KMS-11 (cell line): ENCODE measurements at regions not wholly inside any gene's neighbourhood (a gene's known extent, or its start where the extent isn't known, plus 50 kb on each side); places are given as distances from the start of the nearest gene placed in this dataset.

Experiments
- H2AFZ ChIP-seq: fragments of 200-600 bp; sonication (generic); 2 replicates; pipeline ENCODE4 v1.6.1; 2016; ENCODE audit warnings: antibody characterized with exemption, mixed run types, low read depth
- H3K27ac ChIP-seq: fragments of 200-600 bp; sonication (generic); 2 replicates; pipeline ENCODE4 v1.6.1; 2016; ENCODE audit warnings: mild to moderate bottlenecking, mixed run types
- H3K27me3 ChIP-seq: fragments of 200-600 bp; sonication (generic); 2 replicates; pipeline ENCODE4 v1.6.1; 2017; ENCODE audit warnings: mild to moderate bottlenecking, low read depth, mixed run types, moderate library complexity; ENCODE audit not compliant: insufficient read depth
- H3K36me3 ChIP-seq: fragments of 200-600 bp; sonication (generic); 2 replicates; pipeline ENCODE4 v1.6.1; 2017; ENCODE audit warnings: mild to moderate bottlenecking, mixed run types; ENCODE audit not compliant: insufficient read depth
- H3K4me1 ChIP-seq: fragments of 200-600 bp; sonication (generic); 2 replicates; pipeline ENCODE4 v1.6.1; 2016; ENCODE audit warnings: mild to moderate bottlenecking, low read depth, mixed run types; ENCODE audit not compliant: poor library complexity, severe bottlenecking
- H3K4me2 ChIP-seq: fragments of 200-600 bp; sonication (generic); 2 replicates; pipeline ENCODE4 v1.7.0; 2016; ENCODE audit warnings: mild to moderate bottlenecking, mixed run types
- H3K4me3 ChIP-seq: fragments of 200-600 bp; sonication (generic); IDR thresholded peaks from 2 replicates; pipeline ENCODE4 v1.6.1; 2017; ENCODE audit warnings: low read depth, low read length, mixed read lengths; ENCODE audit not compliant: insufficient read depth
- H3K79me2 ChIP-seq: fragments of 200-600 bp; sonication (generic); 2 replicates; pipeline ENCODE4 v1.6.1; 2016; ENCODE audit warnings: low read depth, mixed run types; ENCODE audit not compliant: insufficient read depth
- H3K9ac ChIP-seq: fragments of 200-600 bp; sonication (generic); 2 replicates; pipeline ENCODE4 v1.6.1; 2016; ENCODE audit warnings: mild to moderate bottlenecking, mixed run types
- H4K20me1 ChIP-seq: fragments of 200-600 bp; sonication (generic); 2 replicates; pipeline ENCODE4 v1.6.1; 2016; ENCODE audit warnings: mild to moderate bottlenecking, mixed run types; ENCODE audit not compliant: insufficient read depth
- TF ChIP-seq, protein P1 (sequence below): fragments of 200-600 bp; sonication (generic); conservative IDR thresholded peaks from 2 replicates; pipeline ENCODE4 v1.6.1; 2017; ENCODE audit warnings: low read depth, mild to moderate bottlenecking, antibody characterized with exemption, low read length, moderate library complexity, mixed read lengths

DNA sequence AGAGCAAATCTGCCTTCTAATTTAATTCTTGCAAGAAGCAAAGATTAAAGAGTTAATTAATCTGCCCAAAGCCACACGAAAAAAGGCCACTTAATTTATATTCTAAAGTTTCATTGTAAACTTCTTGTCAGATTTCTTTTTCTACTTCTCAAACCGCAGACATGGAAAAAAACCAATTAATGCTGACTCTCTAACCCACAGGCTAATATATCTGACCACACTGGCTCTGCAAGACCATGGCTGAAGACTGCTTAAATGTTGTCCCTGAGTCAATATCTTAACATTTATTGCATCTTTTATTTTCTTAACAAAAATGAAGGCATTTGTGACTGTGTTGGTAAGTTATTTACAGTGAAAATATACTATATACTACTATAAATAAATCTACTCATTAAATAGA lies 234.0 kb upstream of the SP8 start:
- Histone ChIP-seq H3K4me3 (no peak overlapping the region), H3K4me2 (peak overlapping the region; percentile 44), H3K36me3 (no peaks in the 10 kb centered on the region), H2AFZ (no peak overlapping the region), H3K27me3 (no peaks in the 10 kb centered on the region), H3K4me1 (peaks cover 22% of the 10 kb centered on the region), H3K79me2 (no peaks in the 10 kb centered on the region), H3K27ac (no peak overlapping the region), H3K9ac (no peak overlapping the region), H4K20me1 (no peaks in the 10 kb centered on the region)
- TF ChIP-seq, protein P1, sequence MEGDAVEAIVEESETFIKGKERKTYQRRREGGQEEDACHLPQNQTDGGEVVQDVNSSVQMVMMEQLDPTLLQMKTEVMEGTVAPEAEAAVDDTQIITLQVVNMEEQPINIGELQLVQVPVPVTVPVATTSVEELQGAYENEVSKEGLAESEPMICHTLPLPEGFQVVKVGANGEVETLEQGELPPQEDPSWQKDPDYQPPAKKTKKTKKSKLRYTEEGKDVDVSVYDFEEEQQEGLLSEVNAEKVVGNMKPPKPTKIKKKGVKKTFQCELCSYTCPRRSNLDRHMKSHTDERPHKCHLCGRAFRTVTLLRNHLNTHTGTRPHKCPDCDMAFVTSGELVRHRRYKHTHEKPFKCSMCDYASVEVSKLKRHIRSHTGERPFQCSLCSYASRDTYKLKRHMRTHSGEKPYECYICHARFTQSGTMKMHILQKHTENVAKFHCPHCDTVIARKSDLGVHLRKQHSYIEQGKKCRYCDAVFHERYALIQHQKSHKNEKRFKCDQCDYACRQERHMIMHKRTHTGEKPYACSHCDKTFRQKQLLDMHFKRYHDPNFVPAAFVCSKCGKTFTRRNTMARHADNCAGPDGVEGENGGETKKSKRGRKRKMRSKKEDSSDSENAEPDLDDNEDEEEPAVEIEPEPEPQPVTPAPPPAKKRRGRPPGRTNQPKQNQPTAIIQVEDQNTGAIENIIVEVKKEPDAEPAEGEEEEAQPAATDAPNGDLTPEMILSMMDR: no peak

DNA sequence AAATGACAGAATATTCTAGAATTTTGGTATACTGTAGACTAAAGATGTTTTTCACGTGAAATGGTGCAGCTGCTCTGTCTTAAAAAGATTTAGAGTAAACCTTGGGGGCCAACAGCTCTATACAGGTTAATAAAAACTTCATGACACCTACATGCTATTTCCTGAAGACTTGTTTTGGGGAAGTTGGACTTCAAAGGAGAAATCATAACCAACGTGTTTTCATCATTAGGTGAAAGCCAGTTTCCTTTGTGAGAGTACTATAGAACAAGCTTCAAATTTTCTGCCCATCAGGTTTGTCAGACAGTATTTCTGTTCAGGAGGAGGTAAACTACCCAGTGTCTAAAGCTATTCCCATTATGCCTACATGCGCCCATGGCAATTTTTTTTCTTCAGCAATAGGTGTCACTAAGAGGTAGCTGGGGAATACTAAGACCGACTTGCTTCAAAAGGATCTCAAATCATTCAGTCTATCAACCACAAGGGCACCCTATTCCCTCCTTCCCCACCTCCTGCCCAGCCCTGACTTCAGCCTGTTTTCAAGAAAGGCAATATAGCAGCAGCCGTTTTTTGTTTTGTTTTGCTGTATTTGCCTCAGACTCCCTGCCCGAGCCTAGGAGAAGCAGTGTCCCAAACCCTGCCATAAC lies 237.3 kb upstream of the SP8 start:
- Histone ChIP-seq H3K9ac (no peak overlapping the region), H3K79me2 (no peaks in the 10 kb centered on the region), H4K20me1 (no peaks in the 10 kb centered on the region), H3K4me1 (peaks cover 22% of the 10 kb centered on the region), H3K36me3 (no peaks in the 10 kb centered on the region), H3K27me3 (no peaks in the 10 kb centered on the region), H3K4me3 (no peak overlapping the region), H2AFZ (no peak overlapping the region), H3K4me2 (no peak overlapping the region), H3K27ac (no peak overlapping the region)
- TF ChIP-seq, protein P1: no peak

DNA sequence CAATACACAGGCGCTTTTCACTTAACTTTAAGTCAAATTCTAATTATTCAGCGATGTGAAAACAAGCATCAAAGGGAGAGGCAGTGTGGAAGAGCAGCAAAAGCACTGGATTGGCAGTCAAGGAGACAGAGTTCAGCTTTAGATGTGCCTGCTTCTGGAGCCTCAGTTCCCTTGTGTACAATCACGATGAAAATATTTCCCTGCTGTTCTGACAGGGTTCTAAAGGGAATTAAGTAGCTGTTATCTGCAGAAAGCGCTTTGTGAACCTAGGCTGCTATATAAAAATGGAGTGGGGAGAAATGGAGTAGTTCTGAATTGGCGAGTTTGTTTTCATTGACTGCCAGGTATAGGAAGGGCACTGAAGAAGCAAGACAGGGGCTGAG lies 237.8 kb upstream of the SP8 start:
- no peak overlapping the region for H3K9ac ChIP-seq

DNA sequence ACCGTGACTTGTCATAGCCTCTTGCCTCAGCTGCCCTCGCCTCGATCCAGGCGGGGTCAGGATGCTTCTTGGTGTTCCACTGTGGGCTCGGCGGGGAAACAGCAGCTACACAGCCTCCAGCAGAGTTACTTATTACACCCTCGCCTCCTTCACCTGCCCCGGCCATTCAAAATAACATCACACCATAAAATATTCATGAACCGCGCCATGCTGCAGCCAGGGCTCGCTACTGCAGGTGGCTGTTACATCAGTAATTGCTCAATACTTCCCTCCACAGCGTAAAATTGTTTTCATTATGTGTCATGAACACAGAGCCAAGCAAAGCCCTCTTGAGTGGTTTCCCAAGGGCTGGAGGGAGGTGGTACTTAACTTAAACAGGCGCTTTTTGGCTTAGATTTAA lies 241.5 kb upstream of the SP8 start:
- no peaks in the 10 kb centered on the region for H3K27me3 ChIP-seq
- no peaks in the 10 kb centered on the region for H3K79me2 ChIP-seq
- H3K4me2 ChIP-seq: no peak overlapping the region
- H3K9ac ChIP-seq: no peak overlapping the region
- TF ChIP-seq, protein P1: no peak
- no peak overlapping the region for H3K4me3 ChIP-seq
- no peaks in the 10 kb centered on the region for H3K4me1 ChIP-seq
- no peaks in the 10 kb centered on the region for H4K20me1 ChIP-seq
- no peaks in the 10 kb centered on the region for H3K36me3 ChIP-seq
- H3K27ac ChIP-seq: no peak overlapping the region
- H2AFZ ChIP-seq: no peak overlapping the region

More for the DNA sequence above, 237.8 kb upstream of the SP8 start:
- Histone ChIP-seq H2AFZ (no peak overlapping the region), H3K4me2 (no peak overlapping the region), H3K79me2 (no peaks in the 10 kb centered on the region), H3K4me1 (peaks cover 22% of the 10 kb centered on the region), H3K27ac (no peak overlapping the region), H4K20me1 (no peaks in the 10 kb centered on the region), H3K27me3 (no peaks in the 10 kb centered on the region), H3K36me3 (no peaks in the 10 kb centered on the region), H3K4me3 (no peak overlapping the region)
- TF ChIP-seq, protein P1: no peak
